ENCODE measurements at regions not wholly inside any gene's neighbourhood (a gene's known extent, or its start where the extent isn't known, plus 50 kb on each side); places are given as distances from the start of the nearest gene placed in this dataset.
"Not testable (repeated sequence)": the region's sequence is repeated elsewhere in the genome, so short reads cannot be mapped to it uniquely, and the experiment has no call there.

DNA sequence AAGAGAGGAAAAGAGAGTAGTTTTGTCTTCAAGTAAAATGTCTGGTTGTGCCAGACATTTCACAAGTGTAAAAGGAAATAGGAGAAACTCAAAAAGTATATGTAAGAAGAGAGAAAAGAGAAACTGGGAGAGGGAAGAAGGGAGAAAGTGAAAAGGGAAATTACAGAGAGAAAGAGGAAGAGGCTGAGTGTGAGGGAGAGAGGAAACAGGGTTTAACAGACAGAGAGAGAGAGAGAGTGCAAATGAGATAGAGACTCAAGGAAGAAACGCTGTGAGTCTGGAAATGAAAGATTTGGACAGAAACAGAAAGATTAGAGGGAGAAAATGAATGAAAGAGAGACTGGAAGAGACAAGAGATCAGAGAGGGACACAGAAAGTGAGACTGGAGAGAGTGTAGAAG lies 806.2 kb downstream of the PLA2G4A start:
- no peak for DNase-seq
- no peak for ATAC-seq

DNA sequence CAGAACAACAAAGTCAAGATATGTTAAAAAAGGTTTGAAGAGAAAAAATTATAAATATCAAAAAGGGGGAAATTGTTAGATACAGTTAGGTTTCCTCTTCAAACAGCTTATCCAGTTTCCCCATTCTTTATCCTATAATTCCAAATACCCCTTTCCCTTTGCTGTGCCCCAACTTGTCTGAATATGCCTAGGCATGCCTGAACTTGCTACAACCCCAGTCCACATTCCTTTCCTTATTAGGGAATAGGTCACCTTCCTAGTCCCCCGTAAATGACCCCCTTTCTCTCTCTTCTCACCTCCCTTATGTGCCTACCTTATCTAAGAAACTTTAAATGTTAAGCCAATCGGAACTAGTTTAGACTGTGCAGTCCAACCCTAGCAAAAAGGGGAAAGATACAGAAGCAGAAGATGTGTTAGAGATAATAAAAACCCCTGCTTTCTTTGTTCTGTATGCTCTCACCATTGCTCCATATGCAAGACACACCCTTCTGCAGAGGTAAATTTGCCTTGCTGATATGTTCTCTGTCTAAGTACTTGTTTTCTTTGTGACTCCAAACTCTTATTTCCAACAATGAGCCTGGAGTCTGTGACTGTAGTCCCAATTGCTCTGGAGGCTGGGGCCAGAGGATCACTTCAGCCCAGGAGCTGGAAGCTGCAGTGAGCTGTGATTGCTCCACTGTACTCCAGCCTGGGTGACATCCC lies 810.1 kb downstream of the PLA2G4A start:
- DNase-seq = no peak
- ATAC-seq = no peak

DNA sequence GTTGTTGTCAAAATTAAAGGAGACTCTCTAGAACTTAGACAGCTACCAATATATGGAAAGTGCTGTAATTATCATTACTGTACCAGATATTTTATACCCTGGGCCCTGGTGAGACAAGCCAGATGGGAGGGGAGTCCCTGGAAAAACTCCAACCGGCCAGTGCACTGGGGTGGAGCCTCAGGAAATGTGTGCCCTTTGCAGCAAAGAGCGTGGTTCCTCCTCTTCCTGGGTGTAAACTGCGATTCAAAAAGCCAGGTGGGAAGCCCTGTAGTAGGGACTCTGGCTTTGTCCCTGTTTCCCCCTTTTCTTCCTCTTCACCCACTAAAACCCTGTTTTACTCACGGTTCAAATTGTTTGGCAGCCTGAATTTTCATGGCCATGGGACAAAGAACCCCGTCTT lies 812.3 kb downstream of the PLA2G4A start:
- no peak for ATAC-seq
- no peak for DNase-seq

DNA sequence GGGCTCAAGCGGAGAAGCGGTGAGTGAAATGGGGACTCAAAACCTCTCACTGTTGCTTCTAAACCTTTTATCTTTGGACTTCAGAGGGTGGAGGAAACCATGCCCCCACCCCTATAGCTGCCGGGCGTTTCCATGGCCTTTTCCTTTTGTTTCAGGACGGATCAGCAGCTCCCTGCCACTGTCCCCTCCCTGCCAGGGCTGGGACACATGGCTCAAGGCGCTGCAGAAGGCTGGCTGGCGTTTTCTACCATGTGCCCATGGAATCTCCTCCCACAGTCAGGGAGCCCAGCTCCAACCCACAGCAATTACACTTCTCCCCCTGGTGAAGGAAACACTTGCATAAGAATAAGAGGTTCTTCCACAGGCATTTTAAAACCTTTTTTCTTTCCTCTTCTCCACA lies 812.7 kb downstream of the PLA2G4A start:
- DNase-seq (no peak), ATAC-seq (no peak)

DNA sequence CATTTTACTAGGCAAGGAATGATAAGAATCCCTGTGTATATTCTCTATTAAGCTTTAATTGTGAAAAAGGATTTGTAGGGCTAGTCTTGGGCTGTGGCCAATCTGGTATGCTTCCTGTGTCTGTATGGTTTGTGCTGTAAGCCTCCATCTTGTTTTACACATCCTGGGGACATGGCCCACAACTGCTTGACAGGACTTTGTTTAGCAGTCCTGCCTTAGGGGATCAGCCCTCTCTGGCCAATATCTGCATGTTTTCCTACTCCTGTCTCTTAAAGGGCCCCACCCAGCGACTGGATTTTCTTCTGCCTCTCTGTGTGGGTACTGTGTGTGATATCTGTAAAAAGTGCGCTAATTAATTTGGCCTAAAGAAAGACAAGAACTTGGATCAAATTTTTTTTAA lies 813.2 kb downstream of the PLA2G4A start:
- DNase-seq = no peak
- no peak for ATAC-seq

DNA sequence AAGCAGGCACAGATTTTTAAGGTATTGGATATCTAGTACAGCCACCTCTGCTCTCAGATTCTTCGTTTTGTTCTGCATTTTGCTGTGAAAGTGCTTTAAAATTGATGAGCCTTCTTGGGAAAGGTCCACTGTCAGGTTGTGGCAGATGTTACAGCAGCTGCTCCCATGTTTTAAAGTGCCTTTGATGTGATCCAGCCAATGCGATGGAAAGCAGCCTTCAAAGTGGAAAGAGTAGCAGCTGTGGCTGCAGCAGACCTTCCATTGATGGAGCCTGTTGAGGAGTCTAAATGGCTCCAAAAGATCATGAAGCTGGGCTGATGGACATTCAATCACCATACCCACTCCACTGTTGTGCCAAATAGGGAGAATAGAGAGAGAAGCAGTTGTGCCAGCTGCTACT lies 816.9 kb downstream of the PLA2G4A start:
- DNase-seq = no peak
- ATAC-seq = no peak

DNA sequence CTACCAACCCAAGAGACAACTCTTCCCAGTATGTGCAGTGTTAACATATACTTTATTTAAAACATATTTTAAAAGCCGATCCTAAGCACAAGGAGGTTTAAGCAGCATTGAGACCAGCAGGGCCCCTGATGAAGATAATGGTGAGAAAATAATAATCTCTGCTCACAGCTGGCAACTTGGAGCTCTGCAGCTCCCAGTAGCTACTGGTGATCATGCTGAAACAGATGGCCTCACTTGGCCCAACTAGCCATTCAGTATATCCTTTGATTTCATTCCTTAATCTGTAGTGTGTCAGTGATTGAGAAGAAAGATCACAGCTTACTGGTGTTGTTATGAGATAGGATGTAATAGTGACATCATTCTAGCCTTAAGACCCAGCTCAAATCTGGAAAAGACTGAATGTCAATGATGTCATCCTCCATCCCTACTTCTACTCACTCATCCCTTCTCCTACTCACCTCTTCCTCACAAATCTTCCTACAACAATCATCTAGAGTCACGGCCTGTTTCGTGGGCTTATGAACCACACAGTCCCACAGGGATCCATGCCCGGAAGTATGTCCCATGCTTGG lies 817.9 kb downstream of the PLA2G4A start:
- DNase-seq = no peak
- no peak for ATAC-seq

DNA sequence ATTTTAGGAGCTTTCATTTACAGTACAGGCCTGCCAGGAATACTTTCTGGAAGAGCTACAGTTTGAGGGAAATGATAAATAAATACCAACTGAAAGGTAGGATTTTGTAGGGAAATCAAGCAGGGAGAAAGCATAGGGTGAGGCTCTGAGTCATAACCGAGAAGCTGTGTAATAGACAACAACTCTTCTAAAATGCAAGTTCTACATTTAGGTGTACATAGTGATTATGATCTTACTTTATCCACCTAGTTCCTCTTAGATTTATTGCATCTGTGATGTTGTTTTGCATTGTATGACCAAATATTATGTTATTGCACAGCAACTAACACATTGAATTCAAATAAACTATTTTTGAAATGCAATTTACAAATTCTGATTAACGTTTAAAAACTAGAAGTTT lies 819.3 kb downstream of the PLA2G4A start:
- ATAC-seq (no peak), DNase-seq (no peak)

DNA sequence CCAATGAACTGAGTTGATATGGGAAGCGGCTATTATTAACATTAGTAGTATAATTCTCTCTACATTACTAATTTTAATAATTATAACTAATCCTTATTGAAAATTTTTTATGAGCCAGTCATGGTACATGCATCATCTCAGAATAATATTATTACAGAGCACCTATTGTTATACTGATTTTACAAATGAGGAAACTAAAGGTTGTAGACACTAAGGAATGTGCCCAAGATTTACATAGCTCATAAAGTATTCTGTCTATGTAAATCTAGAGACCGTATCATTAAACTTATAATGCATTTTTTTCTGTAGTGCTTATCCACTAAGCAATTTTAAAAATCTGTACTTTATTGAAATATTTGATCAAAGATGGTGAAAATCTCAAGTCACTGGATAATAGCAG lies 825.9 kb downstream of the PLA2G4A start:
- ATAC-seq (no peak), DNase-seq (no peak)

DNA sequence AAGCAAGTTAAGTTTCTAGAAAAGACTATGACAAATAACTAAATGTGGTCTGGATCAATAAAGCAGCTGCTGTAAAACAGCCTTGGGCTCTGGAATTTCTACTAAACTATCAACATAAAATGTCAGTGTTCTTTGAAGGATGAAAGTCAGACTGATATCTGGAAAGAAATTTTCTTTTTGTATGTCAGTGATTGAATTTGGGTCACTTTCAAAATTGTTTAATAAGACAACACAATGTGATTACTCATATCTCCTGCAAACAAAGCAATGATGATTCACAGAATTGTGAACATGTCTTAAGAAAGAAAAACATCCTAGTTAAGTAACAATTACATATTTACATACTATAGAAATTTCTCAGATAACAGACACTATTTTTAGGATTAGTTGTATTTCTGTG lies 826.4 kb downstream of the PLA2G4A start:
- no peak for ATAC-seq

DNA sequence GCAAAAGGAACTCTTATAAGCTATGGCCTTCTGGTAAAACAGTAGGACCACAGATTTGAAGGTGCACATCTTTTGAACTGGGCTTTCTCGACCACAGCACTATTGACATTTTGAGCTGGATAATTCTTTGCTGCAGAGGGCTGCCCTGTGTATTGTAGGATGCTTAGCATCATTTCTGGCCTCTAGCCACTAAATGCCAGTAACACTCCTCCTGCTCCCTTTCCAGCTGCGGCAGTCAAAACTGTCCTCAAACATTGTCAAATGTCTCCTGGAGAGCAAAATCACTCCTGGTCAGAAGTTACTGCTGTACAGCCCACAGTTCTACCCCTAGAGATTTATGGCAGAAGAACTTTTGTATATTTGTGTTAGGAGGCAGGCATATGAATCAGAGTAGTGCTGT lies 836.7 kb downstream of the PLA2G4A start:
- ATAC-seq (no peak), DNase-seq (no peak)

More for the DNA sequence above, 826.4 kb downstream of the PLA2G4A start:
- no peak for DNase-seq

DNA sequence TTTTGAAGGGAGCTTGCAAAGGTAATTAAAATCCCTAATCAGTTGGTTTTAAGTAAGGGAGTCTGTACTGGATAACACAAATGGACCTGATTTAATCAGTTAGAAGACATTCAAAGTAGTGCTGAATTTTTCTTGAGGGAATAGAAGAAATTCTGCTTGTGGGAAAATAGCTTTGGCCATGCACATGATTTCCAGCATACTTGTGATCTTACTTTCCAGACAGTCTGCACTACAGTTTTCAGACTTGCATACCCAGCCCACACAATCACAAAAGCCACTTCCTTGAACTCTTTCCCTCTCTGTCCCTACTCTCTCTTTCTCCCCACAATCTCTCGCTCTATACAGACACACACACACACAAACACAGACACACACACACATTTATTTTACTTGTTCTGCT lies 852.1 kb downstream of the PLA2G4A start:
- ATAC-seq = no peak
- DNase-seq = no peak

DNA sequence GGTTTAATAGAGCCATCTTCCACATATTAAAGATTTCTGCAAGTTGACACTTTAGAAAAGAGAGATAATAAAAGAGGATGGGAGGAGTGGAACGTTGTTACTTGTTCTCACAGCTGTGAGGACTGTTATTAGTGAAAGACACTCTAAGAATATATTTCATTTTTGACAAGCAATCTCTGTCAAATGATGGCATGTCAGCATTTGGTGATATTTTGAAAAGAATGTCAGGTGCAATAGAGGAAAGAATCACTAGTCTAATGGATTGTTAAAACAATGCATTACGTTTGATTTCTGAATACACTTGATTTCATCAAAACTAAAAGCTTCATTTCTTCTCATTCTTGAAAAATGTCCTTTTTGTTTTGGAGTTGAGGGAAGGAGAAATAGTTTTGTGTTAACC lies 853.4 kb downstream of the PLA2G4A start:
- ATAC-seq = no peak
- no peak for DNase-seq

DNA sequence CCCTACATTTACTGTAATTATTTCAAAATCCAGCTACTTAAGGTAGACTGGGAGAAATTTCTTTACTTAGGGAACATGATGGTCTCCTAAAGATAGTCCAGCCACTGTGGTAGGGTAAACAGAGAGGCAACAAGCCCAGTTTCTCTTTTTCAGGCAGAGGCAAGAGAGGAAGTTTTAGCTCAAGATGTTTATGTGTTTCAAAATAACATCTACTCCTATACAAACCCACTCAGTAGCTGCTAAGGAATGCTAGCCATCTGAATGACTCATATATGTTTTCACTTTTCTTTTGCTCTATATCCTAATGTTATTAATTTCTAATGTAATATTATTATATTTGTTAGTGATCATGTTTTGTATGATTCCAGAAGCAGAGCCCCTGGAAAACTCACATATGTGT lies 856.6 kb downstream of the PLA2G4A start:
- no peak for DNase-seq
- no peak for ATAC-seq

DNA sequence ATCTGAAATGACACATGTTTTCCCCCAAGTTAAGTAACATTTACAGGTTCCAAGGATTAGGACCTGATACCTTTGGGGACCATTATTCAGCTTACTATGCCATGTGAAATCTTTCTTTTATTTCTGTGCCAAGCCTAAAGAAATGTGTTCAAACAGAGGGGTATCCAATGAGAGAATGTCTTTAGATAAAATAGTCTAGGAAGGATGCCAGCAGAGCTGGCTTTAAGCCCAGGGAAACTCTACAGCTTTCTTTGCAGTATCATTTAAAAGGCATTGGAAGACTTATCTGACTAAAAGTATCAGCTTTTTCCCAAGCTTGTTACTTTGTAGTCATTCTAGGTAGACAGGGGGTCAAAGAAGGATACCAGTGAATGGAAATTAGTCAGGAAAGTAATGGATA lies 860.4 kb downstream of the PLA2G4A start:
- ATAC-seq = no peak
- DNase-seq = no peak

DNA sequence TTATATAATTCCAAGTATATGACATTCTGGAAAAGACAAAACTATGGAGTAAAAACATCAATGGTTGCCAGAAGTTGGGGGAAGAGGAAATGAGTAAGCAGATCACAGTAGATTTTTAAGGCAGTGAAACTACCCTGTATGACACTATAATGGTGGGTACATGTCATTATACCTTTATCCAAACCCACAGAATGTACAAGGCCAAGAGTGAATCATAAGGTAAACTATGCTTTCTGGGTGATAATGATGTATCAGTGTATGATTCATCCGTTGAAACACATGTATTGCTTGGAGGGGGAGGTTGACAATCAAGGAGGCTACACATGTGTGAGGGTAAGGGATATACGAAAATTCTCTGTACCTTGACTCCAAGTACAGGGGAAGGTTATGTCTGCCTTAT lies 862.7 kb downstream of the PLA2G4A start:
- DNase-seq (no peak), ATAC-seq (peak; percentile 46)

DNA sequence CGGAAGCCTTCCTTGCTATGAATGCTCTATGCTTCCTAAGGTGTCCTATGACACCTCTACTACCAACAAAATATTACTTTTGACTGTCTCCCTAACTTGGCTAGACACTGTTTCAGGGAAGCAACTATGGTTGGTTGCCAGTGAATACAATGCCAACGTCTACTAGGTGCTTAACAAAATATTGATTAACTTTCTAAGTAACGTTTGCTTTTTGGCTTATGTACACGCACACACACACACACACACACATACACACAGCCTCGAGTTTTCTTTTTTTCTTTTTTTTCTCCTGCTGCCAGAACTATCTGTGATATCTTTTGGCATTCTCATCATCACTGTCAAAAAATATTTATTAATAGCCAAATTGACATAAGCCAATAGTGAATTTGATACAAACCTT lies 864.0 kb downstream of the PLA2G4A start:
- DNase-seq = no peak
- no peak for ATAC-seq

DNA sequence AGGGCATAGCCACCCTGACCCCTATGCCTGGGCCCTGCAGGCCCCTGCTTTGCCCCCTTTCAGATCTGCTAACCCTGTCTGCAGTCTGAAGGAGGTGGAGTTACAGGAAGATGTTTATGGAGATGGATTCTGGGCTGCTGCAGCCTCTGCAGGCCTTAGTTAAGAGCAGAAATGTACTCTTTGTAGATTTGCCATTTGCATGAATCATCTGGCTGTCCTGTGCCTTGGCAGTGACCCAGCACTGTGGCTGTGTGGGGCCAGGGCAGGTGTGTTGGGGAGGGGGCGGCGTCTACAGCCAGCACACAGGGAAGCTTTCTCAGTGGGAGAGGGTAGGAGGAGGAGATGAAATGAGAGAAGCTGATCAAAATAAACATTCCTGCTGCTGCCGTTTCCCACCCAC lies 867.3 kb downstream of the PLA2G4A start:
- DNase-seq (no peak), ATAC-seq (no peak)

DNA sequence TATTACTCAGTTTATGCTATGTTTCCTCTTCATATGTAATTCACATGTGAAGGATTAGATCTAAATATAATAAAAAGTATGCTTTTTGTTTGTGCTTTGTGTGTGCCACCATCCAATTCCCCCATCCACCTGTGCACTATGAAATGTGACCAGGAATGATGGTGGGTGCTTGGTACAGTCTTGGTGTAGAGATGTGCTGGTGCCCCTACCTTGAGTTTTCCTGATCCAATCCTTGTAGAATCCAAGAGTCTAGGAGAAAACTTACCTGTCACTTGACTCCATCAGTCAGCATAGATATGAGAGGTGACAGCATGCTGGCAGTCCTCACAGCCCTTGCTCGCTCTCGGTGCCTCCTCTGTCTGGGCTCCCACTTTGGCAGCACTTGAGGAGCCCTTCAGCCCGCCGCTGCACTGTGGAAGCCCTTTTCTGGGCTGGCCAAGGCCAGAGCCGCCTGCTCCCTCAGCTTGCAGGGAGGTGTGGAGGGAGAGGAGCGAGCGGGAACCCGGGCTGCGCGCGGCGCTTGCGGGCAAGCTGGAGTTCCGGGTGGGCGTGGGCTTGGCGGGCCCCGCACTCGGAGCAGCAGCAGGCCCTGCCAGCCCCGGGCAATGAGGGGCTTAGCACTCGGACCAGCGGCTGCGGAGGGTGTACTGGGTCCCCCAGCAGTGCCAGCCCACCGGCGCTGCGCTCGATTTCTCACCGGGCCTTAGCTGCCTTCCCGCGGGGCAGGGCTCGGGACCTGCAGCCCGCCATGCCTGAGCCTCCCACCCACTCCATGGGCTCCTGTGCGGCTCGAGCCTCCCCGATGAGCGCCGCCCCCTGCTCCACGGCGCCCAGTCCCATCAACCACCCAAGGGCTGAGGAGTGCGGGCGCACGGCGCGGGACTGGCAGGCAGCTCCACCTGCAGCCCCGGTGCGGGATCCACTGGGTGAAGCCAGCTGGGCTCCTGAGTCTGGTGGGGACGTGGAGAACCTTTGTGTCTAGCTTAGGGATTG lies 874.7 kb downstream of the PLA2G4A start:
- DNase-seq, ATAC-seq: not testable (repeated sequence)

DNA sequence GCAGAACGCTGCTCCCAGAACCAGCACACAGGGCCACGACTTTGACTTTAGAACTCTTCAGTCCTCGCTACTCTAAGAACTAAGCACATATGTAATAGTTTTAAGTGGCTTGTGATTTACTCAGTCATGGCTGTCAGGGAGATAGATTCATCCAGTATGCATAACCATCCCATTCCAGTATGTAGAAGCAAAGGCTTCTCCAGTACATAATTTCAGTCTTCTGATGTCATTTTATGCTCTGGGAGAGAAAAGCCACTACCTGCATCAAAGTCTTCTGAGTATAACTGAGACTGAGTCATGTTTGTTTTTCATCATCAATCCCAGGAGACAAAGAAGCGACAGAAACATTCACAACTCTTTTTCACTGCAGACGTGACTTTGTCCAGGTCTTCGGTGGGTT lies 885.7 kb downstream of the PLA2G4A start:
- no peak for DNase-seq
- no peak for ATAC-seq

DNA sequence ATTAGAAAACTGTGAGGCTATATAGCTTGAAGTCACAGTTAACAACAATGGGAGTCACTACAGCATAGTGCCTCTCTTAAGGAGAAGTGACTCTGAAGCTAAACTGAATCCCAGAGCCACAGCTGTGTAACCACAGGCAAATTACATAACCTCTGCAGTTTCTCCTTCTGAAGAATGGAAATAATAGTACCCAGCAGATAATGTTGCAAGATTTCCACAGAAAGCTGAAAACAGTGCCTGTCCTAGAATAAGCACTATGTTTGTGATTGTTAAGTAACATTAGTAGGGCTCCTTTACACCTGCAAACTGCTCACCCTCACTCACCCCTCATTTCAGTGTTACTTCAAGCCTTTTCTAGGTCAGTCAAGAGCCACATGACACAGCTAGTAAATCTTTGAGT lies 886.7 kb downstream of the PLA2G4A start:
- no peak for DNase-seq
- ATAC-seq = no peak

DNA sequence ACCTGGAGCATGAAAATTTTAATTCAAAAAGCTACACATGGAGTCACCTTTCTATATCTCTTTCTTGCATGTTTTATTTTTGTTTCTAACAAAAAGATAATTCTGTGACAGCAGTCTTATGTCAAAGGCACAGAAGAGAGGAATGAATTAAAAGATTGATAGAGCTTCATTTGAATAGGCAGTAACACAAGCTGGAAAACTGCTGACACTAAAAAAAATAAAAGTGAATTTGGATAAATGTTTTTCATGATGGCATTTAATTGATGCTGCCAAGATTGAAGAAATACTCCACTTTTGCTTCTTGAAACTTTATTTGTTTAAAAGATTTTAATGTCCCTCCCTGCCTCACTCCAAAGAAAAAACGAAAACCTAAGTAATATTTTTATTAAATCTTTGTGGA lies 887.4 kb downstream of the PLA2G4A start:
- ATAC-seq = no peak

DNA sequence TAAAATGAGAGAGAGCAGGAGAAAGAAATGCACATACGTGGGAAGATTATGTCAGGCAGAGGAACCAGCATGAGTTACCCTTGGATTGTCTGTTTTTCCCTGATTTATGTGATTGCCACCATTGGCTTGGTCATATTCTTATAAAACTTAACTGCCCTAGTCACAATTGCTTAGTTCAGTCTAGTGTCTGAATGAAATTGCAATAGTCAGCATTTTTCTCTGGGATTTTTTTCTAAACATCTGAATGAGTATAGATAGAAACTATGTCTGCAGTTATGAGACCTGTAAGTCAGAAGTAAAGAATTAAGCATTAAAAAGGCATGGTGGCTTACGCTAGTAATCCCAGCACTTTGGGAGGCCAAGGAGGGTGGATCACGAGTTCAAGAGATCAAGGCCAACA lies 889.8 kb downstream of the PLA2G4A start:
- DNase-seq (no peak), ATAC-seq (no peak)

More for the DNA sequence above, 887.4 kb downstream of the PLA2G4A start:
- no peak for DNase-seq
